Gastrocnemius medialis (tissue), 4 donors: ENCODE measurements at regions not wholly inside any gene's neighbourhood (a gene's known extent, or its start where the extent isn't known, plus 50 kb on each side); places are given as distances from the start of the nearest gene placed in this dataset.

ENCODE experiments used
- POLR2A ChIP-seq, 2 donors: fragments of 450-650 bp; IDR thresholded peaks; one replicate each; pipeline ENCODE4 v1.6.1; 2017; ENCODE audit warnings: antibody characterized with exemption in 2 of 2, mild to moderate bottlenecking in 2 of 2, moderate library complexity in 2 of 2
- TF ChIP-seq, protein P1 (sequence below), 5 experiments: fragments of 450-650 bp in 3 of 5; fragments of 200-600 bp in 2 of 5; sonication (generic) in 2 of 5; IDR thresholded peaks in 4 of 5; conservative IDR thresholded peaks in 1 of 5; 1 replicate in 4 of 5; 2 replicates in 1 of 5; pipeline ENCODE4 v1.5.1; 2016 to 2019; ENCODE audit warnings: antibody characterized with exemption in 5 of 5, mild to moderate bottlenecking in 3 of 5, moderate library complexity in 3 of 5

DNA sequence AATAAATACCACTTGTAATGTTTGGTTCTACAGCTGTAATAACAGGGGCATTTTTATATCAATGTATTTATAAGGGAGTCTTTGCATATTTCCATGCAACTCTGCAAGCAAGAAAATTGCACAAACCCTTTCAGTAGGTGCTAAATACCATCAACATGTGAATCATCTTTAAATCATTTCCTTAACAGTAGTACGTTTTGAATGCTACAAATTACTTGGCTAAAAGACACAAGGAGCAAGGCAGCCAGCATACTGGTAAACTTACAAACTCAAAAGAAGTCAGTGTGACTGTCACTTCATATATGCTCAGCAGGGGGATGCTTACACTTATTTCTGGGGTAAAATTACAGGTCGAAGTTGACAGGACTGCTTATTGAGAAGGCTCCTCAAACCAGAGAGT is 402.4 kb downstream of the EFNB2 start:
- TF ChIP-seq, protein P1, sequence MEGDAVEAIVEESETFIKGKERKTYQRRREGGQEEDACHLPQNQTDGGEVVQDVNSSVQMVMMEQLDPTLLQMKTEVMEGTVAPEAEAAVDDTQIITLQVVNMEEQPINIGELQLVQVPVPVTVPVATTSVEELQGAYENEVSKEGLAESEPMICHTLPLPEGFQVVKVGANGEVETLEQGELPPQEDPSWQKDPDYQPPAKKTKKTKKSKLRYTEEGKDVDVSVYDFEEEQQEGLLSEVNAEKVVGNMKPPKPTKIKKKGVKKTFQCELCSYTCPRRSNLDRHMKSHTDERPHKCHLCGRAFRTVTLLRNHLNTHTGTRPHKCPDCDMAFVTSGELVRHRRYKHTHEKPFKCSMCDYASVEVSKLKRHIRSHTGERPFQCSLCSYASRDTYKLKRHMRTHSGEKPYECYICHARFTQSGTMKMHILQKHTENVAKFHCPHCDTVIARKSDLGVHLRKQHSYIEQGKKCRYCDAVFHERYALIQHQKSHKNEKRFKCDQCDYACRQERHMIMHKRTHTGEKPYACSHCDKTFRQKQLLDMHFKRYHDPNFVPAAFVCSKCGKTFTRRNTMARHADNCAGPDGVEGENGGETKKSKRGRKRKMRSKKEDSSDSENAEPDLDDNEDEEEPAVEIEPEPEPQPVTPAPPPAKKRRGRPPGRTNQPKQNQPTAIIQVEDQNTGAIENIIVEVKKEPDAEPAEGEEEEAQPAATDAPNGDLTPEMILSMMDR (IDR thresholded peaks at IDR 0.05 in 4 of 5, conservative IDR thresholded peaks at IDR 0.05 in 1 of 5), result no peak
- TF ChIP-seq POLR2A (IDR thresholded peaks at IDR 0.05), result no peak
